ENCODE measurements at regions not wholly inside any gene's neighbourhood (a gene's known extent, or its start where the extent isn't known, plus 50 kb on each side); places are given as distances from the start of the nearest gene placed in this dataset.
A peak's percentile ranks its signal among the peaks of the same experiment; 100 is the strongest.

GRCh38 chr13:97134364-97135095 is 87.6 kb upstream of the MBNL2 start:
- DNase-seq (ENCODE audit: low spot score) (no peak), FAIRE-seq (no peak)

- FAIRE-seq (no peak), DNase-seq (ENCODE audit: low spot score) (no peak)
Observed at GRCh38 chr13:97135883-97136282, 86.2 kb upstream of the MBNL2 start.

GRCh38 chr13:97136418-97136817 is 85.7 kb upstream of the MBNL2 start:
- FAIRE-seq (no peak), DNase-seq (ENCODE audit: low spot score) (no peak)

GRCh38 chr13:97139691-97140090 is 82.4 kb upstream of the MBNL2 start:
- no peak for DNase-seq (ENCODE audit: low spot score)
- no peak for FAIRE-seq

- FAIRE-seq (no peak), DNase-seq (ENCODE audit: low spot score) (no peak)
Observed at GRCh38 chr13:97140131-97140530, 82.0 kb upstream of the MBNL2 start.

- FAIRE-seq (no peak), DNase-seq (ENCODE audit: low spot score) (no peak)
Observed at GRCh38 chr13:97140611-97141010, 81.5 kb upstream of the MBNL2 start.

- no peak for FAIRE-seq
- no peak for DNase-seq (ENCODE audit: low spot score)
Observed at GRCh38 chr13:97141097-97141496, 81.0 kb upstream of the MBNL2 start.

GRCh38 chr13:97141564-97142005 is 80.5 kb upstream of the MBNL2 start:
- no peak for FAIRE-seq
- peak; percentile 81 for DNase-seq (ENCODE audit: low spot score)

GRCh38 chr13:97142452-97142851 is 79.7 kb upstream of the MBNL2 start:
- FAIRE-seq (no peak), DNase-seq (ENCODE audit: low spot score) (peak; percentile 69)

- DNase-seq (ENCODE audit: low spot score): no peak
- no peak for FAIRE-seq
Observed at GRCh38 chr13:97145057-97145456, 77.1 kb upstream of the MBNL2 start.

- FAIRE-seq (no peak), DNase-seq (ENCODE audit: low spot score) (no peak)
Observed at GRCh38 chr13:97148894-97149293, 73.2 kb upstream of the MBNL2 start.

- FAIRE-seq: no peak
- DNase-seq (ENCODE audit: low spot score): no peak
Observed at GRCh38 chr13:97160421-97160820, 61.7 kb upstream of the MBNL2 start.

GRCh38 chr13:97161582-97162231 is 60.4 kb upstream of the MBNL2 start:
- DNase-seq (ENCODE audit: low spot score): no peak
- no peak for FAIRE-seq

- FAIRE-seq (no peak), DNase-seq (ENCODE audit: low spot score) (no peak)
Observed at GRCh38 chr13:97165502-97166425, 56.4 kb upstream of the MBNL2 start.

GRCh38 chr13:97171136-97171535 is 51.0 kb upstream of the MBNL2 start:
- FAIRE-seq: no peak
- DNase-seq (ENCODE audit: low spot score): no peak
